RKO (cell line): ENCODE measurements at regions not wholly inside any gene's neighbourhood (a gene's known extent, or its start where the extent isn't known, plus 50 kb on each side); places are given as distances from the start of the nearest gene placed in this dataset.

Source experiments
- DNase-seq: peaks from one replicate; pipeline ENCODE4 v3.0.0-alpha.2; 2016; ENCODE audit warnings: low spot score

DNA sequence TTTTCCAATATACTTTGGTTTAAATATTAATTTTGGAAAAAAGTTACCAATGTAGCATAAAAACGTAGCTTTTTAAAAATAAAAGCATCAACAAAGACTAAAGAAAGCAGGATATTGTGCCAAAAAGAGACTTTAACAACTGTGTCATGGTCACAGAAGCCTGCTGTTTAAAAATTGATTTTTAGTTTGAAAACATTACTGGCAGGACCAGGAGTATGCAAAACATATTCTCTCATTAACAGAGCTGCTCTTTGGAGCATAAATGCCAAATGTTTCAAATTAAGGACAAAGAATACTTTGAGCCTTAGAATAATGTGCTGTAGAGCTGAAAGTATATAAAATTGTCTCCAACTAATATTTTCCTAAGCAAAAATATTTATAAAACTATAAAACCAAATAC lies 279.0 kb downstream of the ARAP2 start:
- no peak for DNase-seq

DNA sequence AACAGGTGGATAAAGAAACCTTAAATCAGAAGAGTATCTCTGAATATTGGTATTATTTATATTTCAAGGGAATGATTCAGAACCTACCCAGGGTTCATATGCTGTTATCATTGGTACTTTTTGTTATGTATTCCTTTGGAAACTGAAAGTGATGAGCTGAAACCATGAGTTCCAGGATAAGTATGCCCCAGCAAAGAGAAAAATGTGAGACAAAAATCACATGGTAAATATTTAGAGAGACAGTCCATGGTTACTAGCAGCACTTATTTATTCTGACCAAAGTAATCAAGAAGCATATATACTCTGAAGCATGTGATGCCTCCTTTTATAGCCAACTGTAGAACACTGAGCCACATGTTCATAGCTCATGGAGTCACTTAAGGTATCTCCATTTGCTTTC lies 277.7 kb downstream of the ARAP2 start:
- no peak for DNase-seq

DNA sequence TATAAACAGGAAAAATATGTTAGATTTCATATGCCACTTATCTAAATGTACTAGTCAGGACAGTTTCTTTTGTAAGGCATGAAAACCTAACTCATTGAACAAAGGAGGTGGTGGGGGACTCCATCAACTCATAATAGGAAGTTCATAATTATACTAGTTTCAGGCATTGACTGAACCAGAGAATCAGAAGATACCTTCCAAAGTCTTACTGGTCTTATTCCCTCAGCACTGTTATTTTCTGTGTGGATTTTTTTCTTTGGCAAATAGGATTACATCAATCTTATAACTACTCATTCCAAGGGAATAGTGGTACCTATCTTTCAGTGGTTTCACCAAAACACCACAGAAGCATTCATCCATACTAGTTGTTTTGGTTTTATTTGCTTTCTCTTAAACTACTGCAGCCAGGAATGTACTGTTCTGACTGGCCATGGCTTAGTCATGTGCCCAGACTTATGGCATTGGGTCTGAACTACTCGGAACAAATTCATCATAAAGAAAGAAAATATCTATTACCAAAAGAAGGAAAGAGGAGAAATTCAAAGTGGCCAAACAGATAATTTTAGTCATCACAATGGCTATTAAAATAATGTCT lies 273.9 kb downstream of the ARAP2 start:
- DNase-seq = no peak

DNA sequence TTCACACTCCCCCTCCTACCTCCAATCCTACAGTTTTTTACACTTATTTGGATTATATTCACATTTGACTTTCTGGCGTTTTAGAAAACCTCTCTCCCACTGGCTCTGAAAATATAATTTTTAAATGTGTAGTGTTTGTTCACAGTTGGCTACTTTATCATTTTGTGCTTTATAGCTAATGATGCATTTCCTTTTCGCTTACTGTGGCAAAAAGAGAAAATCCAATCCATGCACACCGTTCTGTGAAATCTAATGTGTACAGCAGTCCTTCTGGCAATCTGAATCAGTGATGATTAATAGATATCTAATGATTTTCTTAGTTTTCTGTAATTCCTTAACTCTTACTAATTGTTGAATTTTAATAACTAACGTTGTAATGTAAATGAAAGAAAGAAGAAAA lies 271.5 kb downstream of the ARAP2 start:
- no peak for DNase-seq

DNA sequence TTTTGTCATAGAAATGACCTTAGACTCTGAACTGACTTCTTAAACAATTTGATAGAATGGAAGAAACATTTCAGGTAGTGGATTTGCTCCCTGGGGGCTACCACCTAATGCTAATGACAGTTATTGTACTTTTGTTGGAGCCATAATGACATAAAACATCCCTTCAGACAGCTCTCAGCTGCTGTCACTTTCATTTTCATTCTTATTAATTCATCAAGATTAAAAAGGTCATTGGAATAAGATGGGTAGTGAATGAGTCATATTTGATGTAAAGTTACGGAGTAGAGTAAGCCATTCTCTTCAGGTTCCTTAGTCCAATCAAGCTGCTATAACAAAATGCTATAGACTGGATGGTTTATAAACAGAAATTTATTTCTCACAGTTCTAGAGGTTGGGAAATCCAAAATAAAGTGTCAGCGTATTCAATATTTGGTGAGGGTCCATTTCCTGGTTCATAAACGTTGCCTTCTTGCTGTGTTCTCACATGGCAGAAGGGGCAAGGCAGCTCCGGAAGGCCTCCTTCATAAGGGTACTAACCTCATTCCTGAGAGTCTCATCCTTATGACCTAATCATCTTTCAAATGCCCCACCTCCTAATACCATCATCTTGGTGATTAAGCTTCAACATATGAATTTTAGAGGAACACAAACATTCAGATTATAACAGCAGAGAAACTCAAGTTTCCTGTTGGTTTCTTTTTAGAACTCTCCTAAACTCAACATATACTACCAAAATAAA lies 268.5 kb downstream of the ARAP2 start:
- no peak for DNase-seq

DNA sequence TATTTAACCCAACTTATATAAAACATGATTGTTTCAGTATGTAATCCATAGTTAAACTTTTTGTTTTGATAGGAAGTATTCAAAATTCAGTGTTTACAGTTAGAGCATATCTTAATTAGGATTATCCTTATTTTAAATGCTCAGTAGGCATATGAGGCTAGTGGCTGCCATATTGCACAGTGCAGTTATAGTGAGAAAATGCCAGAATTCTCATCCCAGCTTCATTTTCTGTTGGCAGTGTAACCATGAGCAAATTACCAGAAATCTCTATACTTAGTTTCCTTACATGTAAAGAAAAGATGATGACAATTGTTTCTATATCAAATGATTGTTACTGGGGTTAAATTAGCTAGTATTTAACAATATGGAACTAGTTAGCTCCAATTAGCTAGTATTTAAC lies 265.8 kb downstream of the ARAP2 start:
- DNase-seq = no peak

DNA sequence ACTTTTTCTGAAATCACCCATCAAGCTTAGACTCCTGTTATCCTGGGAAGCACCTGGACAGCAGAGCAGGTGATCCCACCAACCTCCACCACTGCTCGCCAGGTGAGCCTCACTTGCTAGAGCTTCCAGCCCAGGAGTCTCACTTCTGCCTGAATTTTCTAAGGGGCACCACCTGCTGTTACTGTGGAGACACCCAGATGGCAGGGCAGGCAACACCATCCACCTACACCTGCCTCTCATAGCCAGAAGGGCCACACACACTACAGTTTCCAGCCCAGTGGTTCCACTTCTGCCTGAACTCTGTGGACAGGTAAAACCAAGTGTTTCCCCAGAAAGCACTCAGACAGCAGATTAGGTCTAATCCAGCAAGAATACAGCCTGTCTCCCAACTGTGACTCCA lies 262.0 kb downstream of the ARAP2 start:
- no peak for DNase-seq

DNA sequence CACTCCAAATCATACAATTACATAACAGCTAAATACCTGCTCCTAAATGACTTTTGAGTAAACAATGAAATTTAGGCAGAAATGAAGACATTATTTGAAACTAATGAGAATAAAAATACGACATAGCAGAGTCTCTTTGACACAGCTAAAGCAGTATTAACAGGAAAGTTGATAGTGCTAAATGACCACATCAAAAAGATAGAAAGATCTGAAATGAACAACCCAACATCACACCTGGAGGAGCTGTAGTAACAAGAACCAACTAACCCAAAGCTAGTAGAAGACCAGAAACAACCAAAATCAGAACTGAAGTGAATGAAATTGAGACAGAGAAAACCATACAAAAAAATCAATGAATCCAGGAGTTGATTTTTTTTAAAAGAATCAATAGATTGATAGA lies 257.8 kb downstream of the ARAP2 start:
- DNase-seq = no peak

DNA sequence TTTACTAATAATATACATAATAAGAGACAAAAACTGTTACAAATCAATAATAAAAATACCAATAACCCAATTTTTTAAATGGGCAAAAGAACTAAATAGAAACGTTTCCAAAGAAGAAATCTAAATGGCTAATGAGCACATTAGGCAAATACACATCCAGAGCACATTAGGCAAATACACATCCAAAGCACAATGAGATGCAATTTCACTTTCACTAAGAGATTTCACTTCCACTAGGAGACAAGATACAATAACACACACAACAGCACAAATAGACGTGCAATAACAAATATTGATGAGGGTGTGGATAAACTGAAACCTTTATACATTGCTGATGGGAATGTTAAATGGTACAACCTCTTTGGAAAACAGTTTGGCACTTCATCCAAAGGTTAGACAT lies 250.7 kb downstream of the ARAP2 start:
- no peak for DNase-seq

DNA sequence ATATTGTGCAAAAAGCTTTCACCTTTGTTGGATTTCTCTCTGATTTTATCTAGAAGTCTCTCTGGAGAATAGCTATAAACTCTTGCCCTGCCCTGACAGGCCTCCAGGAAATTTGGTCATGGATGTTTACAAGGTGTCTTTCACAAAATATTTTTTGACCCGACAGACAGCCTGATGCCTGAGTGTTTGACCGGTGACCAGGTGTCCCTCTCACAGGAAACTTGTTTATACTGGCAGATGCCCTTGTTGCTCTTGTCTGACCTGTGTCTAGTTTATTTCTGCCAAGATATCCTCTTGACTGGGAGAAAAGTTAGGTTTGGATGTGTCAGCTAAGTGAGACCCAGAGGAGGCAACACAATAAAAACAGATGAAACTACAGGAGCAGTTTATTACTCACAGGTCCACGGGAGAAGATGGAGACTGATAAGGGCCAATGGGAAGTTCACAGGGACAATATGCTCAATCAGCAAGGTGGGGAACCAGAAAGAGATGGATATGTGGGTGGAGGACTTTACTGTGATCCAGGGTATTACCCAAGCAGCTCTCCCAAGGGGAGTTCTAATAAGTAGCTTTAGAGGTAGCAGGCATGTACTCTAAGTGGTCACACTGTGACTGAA lies 243.3 kb downstream of the ARAP2 start:
- DNase-seq = no peak

DNA sequence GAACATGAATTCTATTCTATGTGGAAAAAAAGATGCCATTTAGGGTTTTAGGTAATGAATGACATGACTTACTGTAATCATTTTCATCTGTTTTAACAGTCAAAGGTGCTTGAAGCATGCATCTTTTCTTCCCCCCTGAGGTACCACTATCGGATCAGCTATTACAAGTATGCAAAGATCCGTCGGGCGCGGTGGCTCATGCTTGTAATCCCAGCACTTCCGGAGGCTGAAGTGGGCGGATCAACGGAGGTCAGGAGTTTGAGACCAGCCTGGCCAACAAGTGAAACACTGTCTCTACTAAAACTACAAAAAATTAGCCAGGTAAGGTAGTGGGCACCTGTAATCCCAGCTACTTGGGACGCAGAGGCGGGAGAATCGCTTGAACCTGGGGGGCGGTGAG lies 241.3 kb downstream of the ARAP2 start:
- no peak for DNase-seq

DNA sequence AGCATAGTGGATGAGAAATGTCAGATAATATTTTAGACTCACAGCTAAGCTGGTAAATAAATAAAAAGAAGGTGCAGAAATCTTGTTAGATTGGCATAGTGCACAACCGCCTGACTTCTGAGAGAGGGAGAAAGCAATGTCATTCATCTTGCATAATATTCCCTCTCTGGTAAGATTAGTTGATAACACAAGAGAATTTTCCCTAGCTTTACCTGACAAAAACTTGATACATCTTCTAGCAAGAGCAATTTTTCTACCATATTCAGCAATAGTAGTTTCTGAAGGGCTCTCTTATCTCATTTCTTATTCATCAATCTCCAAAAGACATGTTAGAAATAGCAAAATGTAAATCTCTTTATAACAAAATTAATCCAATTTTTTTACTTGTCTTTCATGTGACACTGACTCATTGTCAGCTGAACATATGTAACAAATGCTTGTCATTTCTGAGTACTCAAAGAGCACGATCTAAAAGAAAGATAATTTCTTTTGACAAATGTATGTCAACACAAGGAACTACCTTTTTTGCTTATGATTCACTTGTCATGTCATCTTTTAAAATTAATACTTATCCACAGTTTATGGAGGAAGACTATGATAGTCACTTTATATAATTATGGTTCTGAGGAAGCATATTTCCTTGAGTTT lies 240.0 kb downstream of the ARAP2 start:
- DNase-seq = peak; percentile 17

DNA sequence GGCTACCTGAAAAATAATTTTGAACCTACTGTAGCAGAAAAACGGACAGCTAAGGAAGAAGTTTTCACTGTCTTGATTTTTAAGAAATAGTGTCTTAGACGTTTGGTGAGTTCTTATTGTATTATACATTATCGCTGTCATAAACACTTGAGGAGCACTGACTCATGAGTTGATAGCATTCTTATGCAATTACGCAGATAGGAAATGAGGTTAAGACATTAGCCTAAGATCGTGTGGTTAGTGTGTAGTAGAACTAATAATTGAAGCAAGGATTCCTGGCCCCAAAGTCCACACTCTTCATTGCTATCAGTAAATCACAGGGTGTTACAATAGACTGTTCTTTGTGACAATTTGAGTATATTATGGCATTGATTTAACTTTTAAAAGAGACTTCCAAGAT lies 238.1 kb downstream of the ARAP2 start:
- DNase-seq = peak; percentile 67

DNA sequence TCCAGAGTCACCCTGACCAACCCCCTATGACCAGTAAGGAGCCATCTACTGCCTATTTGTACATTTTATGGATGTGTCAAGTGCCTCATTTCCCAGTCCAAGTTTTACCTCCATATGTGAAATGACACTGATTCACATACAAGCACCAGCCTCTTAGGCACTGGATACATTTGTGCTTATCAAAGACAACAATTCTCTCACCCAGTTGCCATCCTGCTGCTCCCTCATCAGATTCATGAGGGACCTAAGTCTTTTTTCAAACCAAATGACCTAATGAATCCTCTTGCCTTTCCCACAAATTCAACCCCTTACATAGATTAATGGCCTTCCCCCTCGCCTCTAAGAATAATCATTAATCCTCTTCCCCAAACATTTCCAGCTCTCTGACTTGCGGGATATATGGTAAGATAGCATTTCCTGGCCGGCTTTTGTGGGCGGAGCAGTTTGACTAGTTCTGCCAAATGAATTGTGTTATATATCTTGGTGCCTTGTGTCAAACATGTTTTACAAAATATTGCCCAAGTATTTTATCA lies 233.9 kb downstream of the ARAP2 start:
- DNase-seq = no peak

DNA sequence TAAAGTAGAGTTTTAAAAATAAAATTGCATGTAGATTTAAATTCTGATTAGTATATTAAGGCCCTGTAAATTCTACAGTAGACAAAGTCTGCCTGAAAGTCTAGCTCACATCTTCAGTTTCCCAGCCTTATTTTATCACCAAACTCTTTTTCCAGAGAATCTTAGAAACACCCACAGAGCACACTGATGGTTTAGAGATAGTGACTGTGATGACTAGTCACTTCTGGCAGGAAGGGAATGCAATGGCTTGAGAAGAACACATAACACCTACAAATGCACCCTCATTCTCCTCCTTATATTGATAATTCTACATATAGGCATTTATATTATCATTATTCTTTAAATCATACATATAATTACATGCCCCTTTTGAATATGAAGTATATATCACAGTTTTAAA lies 232.9 kb downstream of the ARAP2 start:
- DNase-seq = no peak

DNA sequence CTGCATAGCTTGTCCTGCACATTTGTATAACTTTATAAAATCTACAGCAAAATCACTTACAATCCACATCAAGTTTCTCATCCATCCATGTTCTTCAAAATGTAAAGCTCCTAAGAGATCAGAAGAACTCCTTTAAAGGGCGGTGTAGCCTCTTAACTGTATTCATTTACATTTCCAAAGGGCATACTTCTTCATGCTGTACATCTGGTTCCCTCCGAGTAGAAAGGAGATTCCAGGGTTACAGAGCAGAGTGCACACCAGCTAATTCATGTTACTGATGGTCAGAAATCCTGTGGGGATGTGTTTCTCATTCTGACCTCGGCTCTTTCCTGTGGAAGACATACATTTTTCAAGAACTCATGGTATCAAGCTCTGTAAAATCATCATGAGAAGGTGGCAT lies 231.8 kb downstream of the ARAP2 start:
- DNase-seq = no peak

DNA sequence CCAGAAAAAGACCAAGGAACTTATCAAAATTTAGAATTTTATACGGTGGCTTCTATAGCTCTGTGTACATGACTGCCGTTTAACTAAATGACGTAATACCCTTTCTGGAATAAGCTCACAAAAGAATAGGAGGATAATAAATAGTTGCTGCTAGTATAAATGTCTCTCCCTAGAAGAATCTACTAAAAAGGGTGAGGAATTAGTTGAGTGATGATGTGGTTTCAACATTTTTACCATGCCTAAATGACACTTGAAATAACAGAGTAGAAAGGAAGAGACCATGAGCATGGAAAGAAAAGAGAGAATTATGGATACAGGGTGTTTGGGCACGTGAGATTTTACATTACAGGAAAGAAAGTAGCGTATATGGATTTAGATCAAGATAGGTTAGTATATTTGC lies 231.1 kb downstream of the ARAP2 start:
- DNase-seq = no peak
